ENCODE measurements at regions not wholly inside any gene's neighbourhood (a gene's known extent, or its start where the extent isn't known, plus 50 kb on each side); places are given as distances from the start of the nearest gene placed in this dataset.
A peak's percentile ranks its signal among the peaks of the same experiment; 100 is the strongest.

DNA sequence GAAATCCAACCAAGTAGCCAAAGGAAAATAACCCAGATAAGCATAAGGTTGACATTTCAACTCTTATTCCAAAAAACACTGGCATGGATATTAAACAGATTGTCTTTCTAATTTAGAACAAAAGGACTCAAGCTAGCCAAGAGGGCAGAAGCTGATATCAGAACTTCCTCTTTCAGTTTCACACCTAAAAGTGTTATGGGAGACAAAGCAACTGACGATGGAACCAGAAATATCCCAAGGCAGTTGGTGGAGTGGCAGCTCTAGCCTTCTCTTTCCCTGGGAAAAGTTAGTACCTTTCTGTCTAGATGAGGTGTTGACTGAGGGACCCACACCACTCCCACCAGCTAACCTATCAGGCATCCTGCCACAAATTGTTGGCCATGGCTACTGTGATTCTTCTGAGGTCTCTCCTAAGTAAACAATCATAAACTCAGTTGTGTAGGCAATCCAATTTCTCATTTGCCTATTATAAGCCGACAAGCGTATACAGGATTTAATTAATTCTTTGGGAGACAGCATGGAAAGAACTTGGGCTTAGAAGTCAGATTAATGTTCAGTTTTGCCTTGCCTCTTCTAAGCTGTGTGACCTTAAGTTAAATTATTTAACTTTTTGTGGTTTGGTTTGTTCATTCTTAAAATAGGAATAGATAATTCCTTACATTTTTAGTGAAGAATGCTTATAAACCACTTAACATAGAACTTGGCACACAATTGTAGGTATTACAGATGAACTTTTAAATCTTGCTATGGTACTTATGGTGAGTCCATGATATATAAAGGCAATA is 110.9 kb upstream of the ADAMTSL1 start:
- Histone ChIP-seq H3K9ac (ENCODE audit: insufficient read depth, low read length) (no peak overlapping the region), H2AFZ (ENCODE audit: low read length) (no peak overlapping the region), H3K4me1 (ENCODE audit: control insufficient read depth, extremely low read depth, insufficient read depth, low read length) (peaks cover 8% of the 10 kb centered on the region)

DNA sequence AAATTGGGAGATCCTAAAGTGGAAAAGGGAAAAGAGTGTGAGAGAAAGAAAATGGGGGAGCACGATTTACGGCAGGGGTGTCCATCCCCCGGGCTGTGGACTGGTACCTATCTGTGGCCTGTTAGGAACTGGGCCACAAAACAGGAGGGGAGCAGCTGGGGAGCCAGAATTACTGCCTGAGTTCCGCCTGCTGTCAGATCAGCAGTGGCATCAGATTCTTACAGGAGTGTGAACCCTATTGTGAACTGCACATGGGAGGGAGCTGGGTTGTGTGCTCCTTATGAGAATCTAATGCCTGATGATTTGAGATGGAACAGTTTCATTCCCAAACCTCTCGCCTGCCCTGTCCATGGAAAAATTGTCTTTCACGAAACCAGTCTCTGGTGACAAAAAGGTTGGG is 108.3 kb upstream of the ADAMTSL1 start:
- no peak overlapping the region for H2AFZ ChIP-seq (ENCODE audit: low read length)
- no peaks in the 10 kb centered on the region for H4K20me1 ChIP-seq (ENCODE audit: control insufficient read depth, extremely low read depth, insufficient read depth, low read length)
- no peak overlapping the region for H3K4me2 ChIP-seq (ENCODE audit: extremely low read depth, insufficient read depth, low read length)
- H3K36me3 ChIP-seq (ENCODE audit: control insufficient read depth, insufficient read depth, low read length), result no peaks in the 10 kb centered on the region
- no peak overlapping the region for H3K4me3 ChIP-seq (replicated peaks in 1 of 4; ENCODE audit: control extremely low read depth in 1 of 4, insufficient read depth in 1 of 4, low read depth in 3 of 4, low read length in 4 of 4)
- no peaks in the 10 kb centered on the region for H3K27me3 ChIP-seq (ENCODE audit: control insufficient read depth, insufficient read depth, low read length)
- H3K79me2 ChIP-seq (ENCODE audit: control insufficient read depth, insufficient read depth, low read length), result no peaks in the 10 kb centered on the region
- no peak overlapping the region for H3K27ac ChIP-seq (ENCODE audit: insufficient read depth, low read length)
- no peaks in the 10 kb centered on the region for H3K9me3 ChIP-seq (ENCODE audit: control insufficient read depth, insufficient read depth, low read depth, low read length)
- no peak for DNase-seq (ENCODE audit: low read depth in 2 of 2)
- TF ChIP-seq EZH2 (IDR thresholded peaks at IDR 0.05; ENCODE audit: low read length, missing control alignments), result no peak
- TF ChIP-seq, protein P1, sequence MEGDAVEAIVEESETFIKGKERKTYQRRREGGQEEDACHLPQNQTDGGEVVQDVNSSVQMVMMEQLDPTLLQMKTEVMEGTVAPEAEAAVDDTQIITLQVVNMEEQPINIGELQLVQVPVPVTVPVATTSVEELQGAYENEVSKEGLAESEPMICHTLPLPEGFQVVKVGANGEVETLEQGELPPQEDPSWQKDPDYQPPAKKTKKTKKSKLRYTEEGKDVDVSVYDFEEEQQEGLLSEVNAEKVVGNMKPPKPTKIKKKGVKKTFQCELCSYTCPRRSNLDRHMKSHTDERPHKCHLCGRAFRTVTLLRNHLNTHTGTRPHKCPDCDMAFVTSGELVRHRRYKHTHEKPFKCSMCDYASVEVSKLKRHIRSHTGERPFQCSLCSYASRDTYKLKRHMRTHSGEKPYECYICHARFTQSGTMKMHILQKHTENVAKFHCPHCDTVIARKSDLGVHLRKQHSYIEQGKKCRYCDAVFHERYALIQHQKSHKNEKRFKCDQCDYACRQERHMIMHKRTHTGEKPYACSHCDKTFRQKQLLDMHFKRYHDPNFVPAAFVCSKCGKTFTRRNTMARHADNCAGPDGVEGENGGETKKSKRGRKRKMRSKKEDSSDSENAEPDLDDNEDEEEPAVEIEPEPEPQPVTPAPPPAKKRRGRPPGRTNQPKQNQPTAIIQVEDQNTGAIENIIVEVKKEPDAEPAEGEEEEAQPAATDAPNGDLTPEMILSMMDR (conservative IDR thresholded peaks at IDR 0.05 in 1 of 2, IDR thresholded peaks at IDR 0.05 in 1 of 2; ENCODE audit: low read depth in 1 of 2, low read length in 2 of 2), result no peak
- H3K4me1 ChIP-seq (ENCODE audit: control insufficient read depth, extremely low read depth, insufficient read depth, low read length), result peaks cover 5% of the 10 kb centered on the region
- no peak overlapping the region for H3K9ac ChIP-seq (ENCODE audit: insufficient read depth, low read length)

More for the DNA sequence above, 110.9 kb upstream of the ADAMTSL1 start:
- Histone ChIP-seq H3K4me3 (replicated peaks in 1 of 4; ENCODE audit: control extremely low read depth in 1 of 4, insufficient read depth in 1 of 4, low read depth in 3 of 4, low read length in 4 of 4) (no peak overlapping the region), H4K20me1 (ENCODE audit: control insufficient read depth, extremely low read depth, insufficient read depth, low read length) (no peaks in the 10 kb centered on the region), H3K9me3 (ENCODE audit: control insufficient read depth, insufficient read depth, low read depth, low read length) (no peaks in the 10 kb centered on the region), H3K36me3 (ENCODE audit: control insufficient read depth, insufficient read depth, low read length) (no peaks in the 10 kb centered on the region), H3K4me2 (ENCODE audit: extremely low read depth, insufficient read depth, low read length) (no peak overlapping the region), H3K79me2 (ENCODE audit: control insufficient read depth, insufficient read depth, low read length) (no peaks in the 10 kb centered on the region), H3K27me3 (ENCODE audit: control insufficient read depth, insufficient read depth, low read length) (no peaks in the 10 kb centered on the region), H3K27ac (ENCODE audit: insufficient read depth, low read length) (no peak overlapping the region)
- DNase-seq (ENCODE audit: low read depth in 2 of 2), result peak; percentile 56 to 93
- no peak for TF ChIP-seq EZH2 (IDR thresholded peaks at IDR 0.05; ENCODE audit: low read length, missing control alignments)
- TF ChIP-seq, protein P1 (conservative IDR thresholded peaks at IDR 0.05 in 1 of 2, IDR thresholded peaks at IDR 0.05 in 1 of 2; ENCODE audit: low read depth in 1 of 2, low read length in 2 of 2), result no peak

DNA sequence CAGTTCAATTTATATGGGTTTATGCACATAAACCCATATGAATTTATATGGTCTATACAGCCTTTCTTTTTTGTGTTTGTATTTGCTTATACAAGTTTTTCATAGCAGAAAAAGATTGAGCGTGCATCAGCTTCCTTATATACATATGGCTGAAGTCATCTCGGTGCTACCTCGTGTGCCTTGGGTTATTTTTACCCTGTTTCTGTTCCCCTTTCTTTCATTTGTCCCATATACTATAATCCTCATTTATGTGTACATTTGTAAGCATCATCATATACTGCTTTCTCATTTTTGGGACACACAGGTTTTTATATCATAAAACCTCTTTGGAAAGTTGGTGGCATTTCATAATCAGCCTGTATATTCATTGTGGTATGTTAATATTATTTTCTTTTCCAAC is 107.8 kb upstream of the ADAMTSL1 start:
- peaks cover 5% of the 10 kb centered on the region for H3K4me1 ChIP-seq (ENCODE audit: control insufficient read depth, extremely low read depth, insufficient read depth, low read length)
- H3K79me2 ChIP-seq (ENCODE audit: control insufficient read depth, insufficient read depth, low read length), result no peaks in the 10 kb centered on the region

More for the DNA sequence above, 107.8 kb upstream of the ADAMTSL1 start:
- H4K20me1 ChIP-seq (ENCODE audit: control insufficient read depth, extremely low read depth, insufficient read depth, low read length), result no peaks in the 10 kb centered on the region
- TF ChIP-seq EZH2 (IDR thresholded peaks at IDR 0.05; ENCODE audit: low read length, missing control alignments), result no peak
- TF ChIP-seq, protein P1 (conservative IDR thresholded peaks at IDR 0.05 in 1 of 2, IDR thresholded peaks at IDR 0.05 in 1 of 2; ENCODE audit: low read depth in 1 of 2, low read length in 2 of 2), result no peak
- H2AFZ ChIP-seq (ENCODE audit: low read length), result no peak overlapping the region
- no peak overlapping the region for H3K9ac ChIP-seq (ENCODE audit: insufficient read depth, low read length)
- no peak for DNase-seq (ENCODE audit: low read depth in 2 of 2)
- no peaks in the 10 kb centered on the region for H3K27me3 ChIP-seq (ENCODE audit: control insufficient read depth, insufficient read depth, low read length)
- H3K9me3 ChIP-seq (ENCODE audit: control insufficient read depth, insufficient read depth, low read depth, low read length), result no peaks in the 10 kb centered on the region
- H3K4me2 ChIP-seq (ENCODE audit: extremely low read depth, insufficient read depth, low read length), result no peak overlapping the region
- H3K27ac ChIP-seq (ENCODE audit: insufficient read depth, low read length), result no peak overlapping the region
- H3K4me3 ChIP-seq (replicated peaks in 1 of 4; ENCODE audit: control extremely low read depth in 1 of 4, insufficient read depth in 1 of 4, low read depth in 3 of 4, low read length in 4 of 4), result no peak overlapping the region
- H3K36me3 ChIP-seq (ENCODE audit: control insufficient read depth, insufficient read depth, low read length), result no peaks in the 10 kb centered on the region
